Mammary epithelial cell (primary cell): ENCODE measurements at regions not wholly inside any gene's neighbourhood (a gene's known extent, or its start where the extent isn't known, plus 50 kb on each side); places are given as distances from the start of the nearest gene placed in this dataset.

Experiments
- EZH2 ChIP-seq: IDR thresholded peaks from 2 replicates; pipeline ENCODE4 v1.6.1; 2012; ENCODE audit warnings: low read length, inconsistent platforms, borderline replicate concordance
- TF ChIP-seq, protein P1 (sequence below), 2 donors: IDR thresholded peaks in 1 of 2; conservative IDR thresholded peaks in 1 of 2; 2 replicates each; pipeline ENCODE4 v1.5.1; 2011 to 2012; ENCODE audit warnings: inconsistent platforms in 2 of 2, low read length in 2 of 2, mild to moderate bottlenecking in 2 of 2, control low read depth in 1 of 2, low read depth in 1 of 2; ENCODE audit not compliant: insufficient read depth in 1 of 2; ENCODE audit errors: extremely low read depth in 1 of 2

DNA sequence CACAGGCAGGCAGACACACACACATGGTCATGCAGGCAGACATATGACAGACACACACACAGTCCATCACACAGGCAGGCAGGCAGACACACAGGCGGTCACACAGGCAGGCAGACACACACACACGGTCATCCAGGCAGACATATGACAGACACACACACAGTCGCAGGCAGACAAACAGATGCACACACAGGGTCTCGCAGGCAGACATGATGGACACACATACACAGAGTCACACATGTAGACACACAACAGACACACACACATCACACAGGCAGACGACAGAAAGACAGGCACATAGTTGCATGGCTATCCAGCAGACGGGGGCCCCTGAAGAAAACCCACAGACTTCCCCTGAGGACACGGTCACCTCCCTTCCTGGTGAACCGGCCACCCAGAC, 135.4 kb downstream of the NCOR2 start:
- TF ChIP-seq, protein P1, sequence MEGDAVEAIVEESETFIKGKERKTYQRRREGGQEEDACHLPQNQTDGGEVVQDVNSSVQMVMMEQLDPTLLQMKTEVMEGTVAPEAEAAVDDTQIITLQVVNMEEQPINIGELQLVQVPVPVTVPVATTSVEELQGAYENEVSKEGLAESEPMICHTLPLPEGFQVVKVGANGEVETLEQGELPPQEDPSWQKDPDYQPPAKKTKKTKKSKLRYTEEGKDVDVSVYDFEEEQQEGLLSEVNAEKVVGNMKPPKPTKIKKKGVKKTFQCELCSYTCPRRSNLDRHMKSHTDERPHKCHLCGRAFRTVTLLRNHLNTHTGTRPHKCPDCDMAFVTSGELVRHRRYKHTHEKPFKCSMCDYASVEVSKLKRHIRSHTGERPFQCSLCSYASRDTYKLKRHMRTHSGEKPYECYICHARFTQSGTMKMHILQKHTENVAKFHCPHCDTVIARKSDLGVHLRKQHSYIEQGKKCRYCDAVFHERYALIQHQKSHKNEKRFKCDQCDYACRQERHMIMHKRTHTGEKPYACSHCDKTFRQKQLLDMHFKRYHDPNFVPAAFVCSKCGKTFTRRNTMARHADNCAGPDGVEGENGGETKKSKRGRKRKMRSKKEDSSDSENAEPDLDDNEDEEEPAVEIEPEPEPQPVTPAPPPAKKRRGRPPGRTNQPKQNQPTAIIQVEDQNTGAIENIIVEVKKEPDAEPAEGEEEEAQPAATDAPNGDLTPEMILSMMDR (conservative IDR thresholded peaks at IDR 0.05 in 1 of 2, IDR thresholded peaks at IDR 0.05 in 1 of 2; ENCODE audit: extremely low read depth in 1 of 2, insufficient read depth in 1 of 2, low read depth in 1 of 2, low read length in 2 of 2), result no peak
- TF ChIP-seq EZH2, result no peak
